ENCODE measurements at regions not wholly inside any gene's neighbourhood (a gene's known extent, or its start where the extent isn't known, plus 50 kb on each side); places are given as distances from the start of the nearest gene placed in this dataset.

DNA sequence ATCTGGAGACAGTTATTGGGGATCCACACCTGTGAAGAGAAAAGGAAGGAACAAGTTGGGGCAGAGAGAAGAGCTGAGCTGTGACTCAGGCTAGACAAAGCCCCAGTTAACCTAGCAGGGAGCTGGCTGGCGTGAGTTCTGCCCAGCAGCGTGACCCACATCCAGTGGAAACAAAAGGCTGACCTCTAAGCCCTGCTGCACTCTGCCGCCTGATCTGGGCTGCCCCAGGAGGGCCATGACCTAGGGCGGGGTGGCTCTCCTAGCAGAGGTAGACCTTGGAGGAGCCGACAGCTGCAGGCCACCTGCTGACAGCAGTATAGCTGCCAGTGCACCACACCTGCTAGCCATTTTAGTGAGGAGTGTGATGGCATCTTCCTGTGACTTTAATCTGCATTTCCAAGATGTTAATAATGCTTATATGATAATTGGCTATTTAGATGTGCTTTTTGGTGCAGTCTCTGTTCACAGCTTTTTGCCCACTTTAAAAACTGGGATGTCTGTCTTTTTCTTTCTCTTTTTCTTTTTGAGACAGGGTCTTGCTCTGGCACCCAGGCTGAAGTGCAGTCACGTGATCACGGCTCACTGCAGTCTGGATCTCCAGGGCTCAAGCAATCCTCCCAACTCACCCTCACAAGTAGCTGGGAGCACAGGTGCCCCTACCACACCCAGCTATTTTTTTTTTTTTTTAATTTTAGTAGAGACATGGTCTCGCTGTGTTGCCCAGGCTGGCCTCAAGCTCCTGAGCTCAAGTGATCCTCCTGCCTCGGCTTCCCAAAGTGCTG, 78.1 kb downstream of the LSM3 start:
- Histone ChIP-seq H3K4me1 (peaks cover 5% of the 10 kb centered on the region), H3K27me3 (ENCODE audit: low read depth) (peaks cover 88% of the 10 kb centered on the region), H3K36me3 (no peaks in the 10 kb centered on the region), H3K27ac (replicated peaks) (no peak overlapping the region), H3K4me3 (no peak overlapping the region), H3K9me3 (replicated peaks) (no peaks in the 10 kb centered on the region)
- TF ChIP-seq, protein P1, sequence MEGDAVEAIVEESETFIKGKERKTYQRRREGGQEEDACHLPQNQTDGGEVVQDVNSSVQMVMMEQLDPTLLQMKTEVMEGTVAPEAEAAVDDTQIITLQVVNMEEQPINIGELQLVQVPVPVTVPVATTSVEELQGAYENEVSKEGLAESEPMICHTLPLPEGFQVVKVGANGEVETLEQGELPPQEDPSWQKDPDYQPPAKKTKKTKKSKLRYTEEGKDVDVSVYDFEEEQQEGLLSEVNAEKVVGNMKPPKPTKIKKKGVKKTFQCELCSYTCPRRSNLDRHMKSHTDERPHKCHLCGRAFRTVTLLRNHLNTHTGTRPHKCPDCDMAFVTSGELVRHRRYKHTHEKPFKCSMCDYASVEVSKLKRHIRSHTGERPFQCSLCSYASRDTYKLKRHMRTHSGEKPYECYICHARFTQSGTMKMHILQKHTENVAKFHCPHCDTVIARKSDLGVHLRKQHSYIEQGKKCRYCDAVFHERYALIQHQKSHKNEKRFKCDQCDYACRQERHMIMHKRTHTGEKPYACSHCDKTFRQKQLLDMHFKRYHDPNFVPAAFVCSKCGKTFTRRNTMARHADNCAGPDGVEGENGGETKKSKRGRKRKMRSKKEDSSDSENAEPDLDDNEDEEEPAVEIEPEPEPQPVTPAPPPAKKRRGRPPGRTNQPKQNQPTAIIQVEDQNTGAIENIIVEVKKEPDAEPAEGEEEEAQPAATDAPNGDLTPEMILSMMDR (IDR thresholded peaks at IDR 0.05; ENCODE audit: borderline replicate concordance), result no peak
- no peak for DNase-seq
- intact Hi-C loops (cut with micrococcal nuclease), result no loop called here

DNA sequence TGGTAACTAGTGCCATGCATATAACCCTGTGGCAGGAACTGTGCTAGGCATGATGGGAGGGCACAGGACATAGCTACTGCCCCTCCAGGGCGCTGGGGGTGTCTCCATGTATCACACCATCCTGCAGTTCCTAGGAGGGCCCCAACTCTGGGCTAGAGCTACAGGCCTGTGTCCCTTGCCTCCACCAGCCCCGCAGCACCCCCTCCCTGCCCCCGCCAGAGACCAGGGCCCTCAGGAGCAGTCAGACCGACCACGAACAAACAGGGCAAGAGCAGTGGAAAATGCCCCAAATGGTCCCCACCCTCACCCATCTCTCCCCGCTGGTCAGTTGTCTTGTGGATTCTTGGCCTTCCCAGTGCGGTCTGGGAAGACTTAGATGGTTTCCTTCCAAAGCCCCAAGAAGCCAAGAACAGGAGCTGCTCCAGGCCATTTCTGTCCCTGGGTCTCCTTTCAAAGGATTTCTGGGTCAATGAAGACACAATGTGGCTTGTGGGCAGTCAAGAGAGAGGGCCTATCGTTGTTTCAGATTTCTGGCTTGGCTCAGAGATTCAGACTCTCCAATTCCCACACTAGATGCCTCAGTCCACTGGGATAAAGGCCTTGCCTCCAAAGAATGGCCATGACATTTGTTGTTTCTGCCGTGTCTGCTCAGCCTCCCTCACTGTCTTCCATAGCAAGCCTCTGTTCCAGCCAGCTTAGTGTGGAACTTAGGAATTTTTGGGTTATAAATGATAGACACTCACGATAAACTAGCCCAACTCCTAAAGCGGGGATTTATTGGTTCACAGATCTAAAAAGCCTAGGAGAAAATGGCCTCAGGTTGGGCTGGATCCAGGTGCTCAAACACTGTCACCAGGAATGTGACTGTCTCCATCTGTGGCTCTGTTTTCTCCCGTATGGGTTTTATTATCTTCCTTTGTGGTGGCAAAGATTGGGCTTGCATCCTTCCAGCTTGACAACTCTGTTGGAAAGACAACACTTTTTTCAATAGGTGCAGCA, 80.6 kb downstream of the LSM3 start:
- H3K27me3 ChIP-seq (ENCODE audit: low read depth), result peaks cover 88% of the 10 kb centered on the region
- TF ChIP-seq, protein P1 (IDR thresholded peaks at IDR 0.05; ENCODE audit: borderline replicate concordance), result no peak
- intact Hi-C loops (cut with micrococcal nuclease), result no loop called here
- H3K4me1 ChIP-seq, result peaks cover 5% of the 10 kb centered on the region
- no peak for DNase-seq
- no peak overlapping the region for H3K4me3 ChIP-seq
- peaks cover 3% of the 10 kb centered on the region for H3K9me3 ChIP-seq (replicated peaks)
- H3K27ac ChIP-seq (replicated peaks), result no peak overlapping the region
- no peaks in the 10 kb centered on the region for H3K36me3 ChIP-seq

DNA sequence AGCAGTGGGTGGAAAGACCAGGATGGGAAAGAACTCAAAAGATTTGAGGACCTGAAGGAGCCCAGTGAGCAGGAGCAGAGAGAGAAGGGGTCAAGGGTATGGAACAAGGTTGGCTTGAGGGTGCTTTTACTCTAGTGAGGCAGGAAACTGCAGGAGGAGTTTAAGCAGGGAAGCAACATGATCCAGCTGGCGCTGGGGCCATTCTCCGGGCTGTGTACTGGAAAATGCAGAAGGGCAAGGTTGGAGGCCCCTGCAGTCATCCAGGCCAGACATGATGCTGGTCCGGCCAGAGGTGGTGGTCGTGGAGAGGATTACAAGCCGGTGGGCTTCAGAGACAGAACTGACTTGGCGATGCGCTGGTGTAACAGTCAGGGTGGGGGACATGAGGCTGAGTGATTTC, 81.8 kb downstream of the LSM3 start:
- Histone ChIP-seq H3K27ac (replicated peaks) (no peak overlapping the region), H3K4me3 (no peak overlapping the region), H3K4me1 (peaks cover 5% of the 10 kb centered on the region), H3K27me3 (ENCODE audit: low read depth) (peaks cover 88% of the 10 kb centered on the region), H3K9me3 (replicated peaks) (peaks cover 3% of the 10 kb centered on the region), H3K36me3 (no peaks in the 10 kb centered on the region)
- TF ChIP-seq, protein P1 (IDR thresholded peaks at IDR 0.05; ENCODE audit: borderline replicate concordance), result no peak
- intact Hi-C loops (cut with micrococcal nuclease), result loop anchor here (5.0 kb wide), 1 partner anchor 207 kb away; no protein-coding TSS in a partner anchor
- DNase-seq, result no peak

DNA sequence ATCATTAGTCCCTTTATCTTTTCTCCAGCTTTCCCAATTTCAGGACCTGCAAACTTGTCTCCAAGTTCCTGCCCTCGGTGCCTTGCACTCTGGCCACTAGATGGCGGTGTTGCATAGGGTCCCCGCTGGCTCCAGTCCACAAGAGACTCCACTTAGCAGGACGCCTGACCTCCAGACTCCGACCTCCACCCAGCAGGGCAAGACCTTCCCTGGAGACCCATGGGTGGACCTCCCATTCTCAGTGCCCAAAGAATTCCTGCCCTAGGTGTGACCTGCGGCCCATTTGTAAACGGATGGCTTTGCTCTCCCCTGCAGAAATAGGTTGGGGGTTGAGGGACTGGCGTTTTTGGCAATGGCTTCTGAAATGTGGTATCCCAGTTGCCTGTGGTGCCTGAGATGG, 82.6 kb downstream of the LSM3 start:
- DNase-seq, result peak; percentile 81
- TF ChIP-seq, protein P1 (IDR thresholded peaks at IDR 0.05; ENCODE audit: borderline replicate concordance), result peak; percentile 97
- no peak overlapping the region for H3K27ac ChIP-seq (replicated peaks)
- peaks cover 5% of the 10 kb centered on the region for H3K4me1 ChIP-seq
- no peaks in the 10 kb centered on the region for H3K36me3 ChIP-seq
- H3K27me3 ChIP-seq (ENCODE audit: low read depth), result peaks cover 90% of the 10 kb centered on the region
- no peak overlapping the region for H3K4me3 ChIP-seq
- peaks cover 3% of the 10 kb centered on the region for H3K9me3 ChIP-seq (replicated peaks)
- intact Hi-C loops (cut with micrococcal nuclease), result loop anchor here (5.0 kb wide), 1 partner anchor 206 kb away; no protein-coding TSS in a partner anchor

DNA sequence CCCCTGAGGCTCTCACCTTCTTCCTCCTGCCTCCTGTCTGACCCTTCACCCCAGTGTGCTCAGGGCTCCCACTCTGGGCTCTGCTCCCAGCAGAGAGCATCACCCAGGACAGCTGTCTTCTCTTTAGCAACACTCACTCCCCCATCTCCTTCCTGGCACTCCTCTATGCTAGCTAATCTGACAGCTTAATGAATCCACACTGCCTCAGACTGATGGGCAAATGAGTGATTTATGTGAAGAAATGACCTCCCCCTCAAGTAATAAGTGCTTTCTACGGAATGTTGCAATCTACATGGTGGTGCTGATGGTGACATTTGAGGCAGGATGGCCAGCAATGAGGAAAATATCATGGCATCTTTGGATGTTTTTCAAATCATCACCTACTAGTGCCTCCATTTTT, 83.6 kb downstream of the LSM3 start:
- intact Hi-C loops (cut with micrococcal nuclease), result loop anchor here (5.0 kb wide), 1 partner anchor 205 kb away; no protein-coding TSS in a partner anchor
- H3K9me3 ChIP-seq (replicated peaks), result peaks cover 3% of the 10 kb centered on the region
- DNase-seq, result no peak
- H3K36me3 ChIP-seq, result no peaks in the 10 kb centered on the region
- H3K27ac ChIP-seq (replicated peaks), result no peak overlapping the region
- no peak overlapping the region for H3K4me3 ChIP-seq
- peaks cover 90% of the 10 kb centered on the region for H3K27me3 ChIP-seq (ENCODE audit: low read depth)
- TF ChIP-seq, protein P1 (IDR thresholded peaks at IDR 0.05; ENCODE audit: borderline replicate concordance), result no peak
- H3K4me1 ChIP-seq, result peaks cover 5% of the 10 kb centered on the region
